ENCODE measurements at regions not wholly inside any gene's neighbourhood (a gene's known extent, or its start where the extent isn't known, plus 50 kb on each side); places are given as distances from the start of the nearest gene placed in this dataset.

GRCh38 chr9:29966247-29966646 lies 2393.0 kb upstream of the C9orf72 start:
- Histone ChIP-seq H3K9ac (ENCODE audit: extremely low read depth, insufficient read length, low read length) (no peak overlapping the region), H3K18ac (ENCODE audit: insufficient read length, low read depth, low read length) (no peak overlapping the region), H3K79me1 (ENCODE audit: insufficient read depth, low read depth, low read length, poor library complexity, severe bottlenecking) (no peaks in the 10 kb centered on the region), H2BK15ac (ENCODE audit: low read depth, low read length) (no peak overlapping the region), H4K8ac (replicated peaks; ENCODE audit: insufficient read length, low read depth, low read length) (no peak overlapping the region), H3K4me1 (ENCODE audit: insufficient read depth, low read length) (no peaks in the 10 kb centered on the region), H2BK120ac (ENCODE audit: low read depth, low read length, poor library complexity, severe bottlenecking) (no peak overlapping the region), H2AFZ (ENCODE audit: low read length) (no peak overlapping the region), H2BK20ac (ENCODE audit: low read depth, low read length, poor library complexity, severe bottlenecking) (no peak overlapping the region), H4K20me1 (ENCODE audit: control insufficient read depth, insufficient read depth, insufficient read length) (no peaks in the 10 kb centered on the region), H2BK12ac (ENCODE audit: insufficient read length, low read depth, low read length) (no peak overlapping the region), H3K27me3 (ENCODE audit: insufficient read depth, low read length) (no peaks in the 10 kb centered on the region), H4K91ac (ENCODE audit: insufficient read length, low read depth, low read length) (no peak overlapping the region), H3K9me3 (ENCODE audit: control insufficient read depth, low read depth, low read length) (no peaks in the 10 kb centered on the region), H3K4ac (ENCODE audit: low read depth, low read length) (no peak overlapping the region), H3K27ac (ENCODE audit: insufficient read length, low read depth, low read length) (no peak overlapping the region), H3K56ac (ENCODE audit: insufficient read length, low read depth, low read length) (no peak overlapping the region), H3T11ph (ENCODE audit: low read length) (no peak overlapping the region), H3K79me2 (ENCODE audit: insufficient read depth, low read length) (no peaks in the 10 kb centered on the region), H3K23ac (ENCODE audit: insufficient read length, low read depth, low read length) (no peak overlapping the region), H3K14ac (ENCODE audit: insufficient read depth, low read length) (no peak overlapping the region), H3K23me2 (ENCODE audit: insufficient read length, low read depth, low read length, poor library complexity, severe bottlenecking) (no peaks in the 10 kb centered on the region), H2AK5ac (ENCODE audit: insufficient read length, low read length) (no peak overlapping the region), H4K5ac (ENCODE audit: insufficient read length, low read depth, low read length) (no peak overlapping the region), H3K4me2 (ENCODE audit: insufficient read depth, insufficient read length, low read length) (no peak overlapping the region), H2BK5ac (ENCODE audit: insufficient read length, low read length) (no peak overlapping the region)
- Mint-ChIP-seq H3K4me1 (no peaks in the 10 kb centered on the region), H3K9me3 (peaks cover 2 to 3% of the 10 kb centered on the region in 2 experiments; a peak in 1 of 5 replicates), H3K4me3 (no peak overlapping the region), H3K36me3 (ENCODE audit: insufficient read depth in 1 of 3, low read depth in 3 of 3) (no peaks in the 10 kb centered on the region), H3K27ac (no peak overlapping the region), H3K27me3 (ENCODE audit: low read depth) (no peaks in the 10 kb centered on the region; the same call in 1 of the 2 replicates)
- TF ChIP-seq CTCF (conservative IDR thresholded peaks at IDR 0.05): no peak
- no CpG with 5 or more reads among the region's 2 CpGs for WGBS (ENCODE audit: extremely low coverage, insufficient read length, low lambda C conversion rate)
- no peak for DNase-seq

All from H9 (cell line).